ENCODE measurements at regions not wholly inside any gene's neighbourhood (a gene's known extent, or its start where the extent isn't known, plus 50 kb on each side); places are given as distances from the start of the nearest gene placed in this dataset.

- no peak for DNase-seq (ENCODE audit: low spot score)
- TF ChIP-seq, protein P1, sequence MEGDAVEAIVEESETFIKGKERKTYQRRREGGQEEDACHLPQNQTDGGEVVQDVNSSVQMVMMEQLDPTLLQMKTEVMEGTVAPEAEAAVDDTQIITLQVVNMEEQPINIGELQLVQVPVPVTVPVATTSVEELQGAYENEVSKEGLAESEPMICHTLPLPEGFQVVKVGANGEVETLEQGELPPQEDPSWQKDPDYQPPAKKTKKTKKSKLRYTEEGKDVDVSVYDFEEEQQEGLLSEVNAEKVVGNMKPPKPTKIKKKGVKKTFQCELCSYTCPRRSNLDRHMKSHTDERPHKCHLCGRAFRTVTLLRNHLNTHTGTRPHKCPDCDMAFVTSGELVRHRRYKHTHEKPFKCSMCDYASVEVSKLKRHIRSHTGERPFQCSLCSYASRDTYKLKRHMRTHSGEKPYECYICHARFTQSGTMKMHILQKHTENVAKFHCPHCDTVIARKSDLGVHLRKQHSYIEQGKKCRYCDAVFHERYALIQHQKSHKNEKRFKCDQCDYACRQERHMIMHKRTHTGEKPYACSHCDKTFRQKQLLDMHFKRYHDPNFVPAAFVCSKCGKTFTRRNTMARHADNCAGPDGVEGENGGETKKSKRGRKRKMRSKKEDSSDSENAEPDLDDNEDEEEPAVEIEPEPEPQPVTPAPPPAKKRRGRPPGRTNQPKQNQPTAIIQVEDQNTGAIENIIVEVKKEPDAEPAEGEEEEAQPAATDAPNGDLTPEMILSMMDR (IDR thresholded peaks at IDR 0.05; ENCODE audit: extremely low read depth, missing control alignments) = no peak
These were observed 570.1 kb downstream of the BRD1 start for GRCh38 chr22:49257551-49257961.

GRCh38 chr22:49255741-49256318 is 571.8 kb downstream of the BRD1 start:
- TF ChIP-seq, protein P1 (IDR thresholded peaks at IDR 0.05; ENCODE audit: extremely low read depth, missing control alignments) = no peak
- DNase-seq (ENCODE audit: low spot score) = no peak

DNA sequence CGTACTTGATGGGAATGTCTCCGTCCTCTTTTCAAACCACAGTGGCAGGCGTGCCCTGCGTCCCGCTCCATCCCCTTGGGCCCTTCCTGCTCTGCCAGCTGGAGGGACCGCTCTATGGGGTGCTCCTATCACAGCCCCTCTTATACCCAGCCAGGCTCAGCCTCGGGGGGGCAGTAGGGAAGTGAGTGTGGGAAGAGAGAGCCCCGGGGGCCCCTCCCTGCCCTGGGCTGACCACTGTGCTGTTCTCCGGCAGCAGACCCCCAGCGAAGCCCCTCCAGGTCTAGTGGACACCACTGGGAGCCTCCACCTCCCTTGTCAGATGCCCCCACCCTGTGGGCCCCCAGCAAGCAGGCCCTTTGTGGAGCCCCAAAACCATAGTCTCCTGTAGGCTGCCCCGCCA is 572.5 kb downstream of the BRD1 start:
- TF ChIP-seq, protein P1 (IDR thresholded peaks at IDR 0.05; ENCODE audit: extremely low read depth, missing control alignments) = no peak
- no peak for DNase-seq (ENCODE audit: low spot score)

- TF ChIP-seq, protein P1 (IDR thresholded peaks at IDR 0.05; ENCODE audit: extremely low read depth, missing control alignments) = no peak
These were observed 574.0 kb downstream of the BRD1 start for GRCh38 chr22:49253656-49254055.

DNA sequence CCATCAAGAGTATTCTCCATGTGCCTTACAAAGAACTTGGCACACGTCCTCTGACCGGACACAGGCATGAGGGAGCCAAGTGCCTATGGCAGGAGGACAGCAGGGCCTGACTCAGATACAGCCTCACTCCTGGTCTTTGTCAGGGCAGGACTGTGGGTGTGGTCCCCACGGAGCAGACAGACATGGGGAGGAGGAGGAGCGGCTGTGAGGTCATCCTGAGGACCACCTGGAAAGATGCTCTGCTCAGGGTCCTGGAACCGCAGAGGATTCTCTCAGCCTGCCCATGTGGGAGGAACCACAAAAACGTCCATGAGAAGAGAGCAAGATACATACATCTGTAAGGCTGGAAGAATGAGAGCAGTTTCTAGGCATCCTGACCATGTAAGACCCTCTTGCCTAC is 576.3 kb downstream of the BRD1 start:
- DNase-seq (ENCODE audit: low spot score) = no peak
- TF ChIP-seq, protein P1 (IDR thresholded peaks at IDR 0.05; ENCODE audit: extremely low read depth, missing control alignments) = no peak

More at GRCh38 chr22:49253656-49254055, 574.0 kb downstream of the BRD1 start:
- no peak for DNase-seq (ENCODE audit: low spot score)

- TF ChIP-seq, protein P1 (IDR thresholded peaks at IDR 0.05; ENCODE audit: extremely low read depth, missing control alignments) = no peak
- no peak for DNase-seq (ENCODE audit: low spot score)
These were observed 580.3 kb downstream of the BRD1 start for GRCh38 chr22:49247194-49247924.

Measured in GM20000 (cell line).